Parathyroid adenoma (tissue), 2 donors: ENCODE measurements at regions not wholly inside any gene's neighbourhood (a gene's known extent, or its start where the extent isn't known, plus 50 kb on each side); places are given as distances from the start of the nearest gene placed in this dataset.

ENCODE experiments used
- H2AFZ ChIP-seq: fragments of 300-600 bp; sonication (generic); one replicate; pipeline ENCODE4 v1.7.0; 2017; ENCODE audit warnings: antibody characterized with exemption, mild to moderate bottlenecking
- H3K27ac ChIP-seq: fragments of 300-600 bp; sonication (generic); one replicate; pipeline ENCODE4 v1.7.0; 2017
- H3K27me3 ChIP-seq: fragments of 300-600 bp; sonication (generic); one replicate; pipeline ENCODE4 v1.7.0; 2017; ENCODE audit warnings: low read length; ENCODE audit not compliant: control insufficient read depth, insufficient read depth
- H3K36me3 ChIP-seq: fragments of 300-600 bp; sonication (generic); one replicate; pipeline ENCODE4 v1.7.0; 2017; ENCODE audit warnings: low read length; ENCODE audit not compliant: control insufficient read depth, insufficient read depth
- H3K4me1 ChIP-seq: fragments of 300-600 bp; sonication (generic); one replicate; pipeline ENCODE4 v1.7.0; 2017; ENCODE audit warnings: control low read depth
- H3K4me2 ChIP-seq: fragments of 300-600 bp; sonication (generic); one replicate; pipeline ENCODE4 v1.7.0; 2017; ENCODE audit warnings: low read length
- H3K4me3 ChIP-seq: fragments of 300-600 bp; sonication (generic); one replicate; pipeline ENCODE4 v1.7.0; 2017; ENCODE audit warnings: low read depth, low read length
- H3K79me2 ChIP-seq: fragments of 300-600 bp; sonication (generic); one replicate; pipeline ENCODE4 v1.7.0; 2017; ENCODE audit warnings: control low read depth
- H3K9ac ChIP-seq: fragments of 300-600 bp; sonication (generic); one replicate; pipeline ENCODE4 v1.7.0; 2017; ENCODE audit warnings: mild to moderate bottlenecking
- H3K9me3 ChIP-seq: fragments of 300-600 bp; sonication (generic); one replicate; pipeline ENCODE4 v1.7.0; 2017; ENCODE audit warnings: low read length; ENCODE audit not compliant: control insufficient read depth
- TF ChIP-seq, protein P1 (sequence below): fragments of 300-600 bp; sonication (generic); IDR thresholded peaks from one replicate; pipeline ENCODE4 v1.7.0; 2017; ENCODE audit warnings: antibody characterized with exemption, mild to moderate bottlenecking
- donor health status: primary hyperparathyroidism.

DNA sequence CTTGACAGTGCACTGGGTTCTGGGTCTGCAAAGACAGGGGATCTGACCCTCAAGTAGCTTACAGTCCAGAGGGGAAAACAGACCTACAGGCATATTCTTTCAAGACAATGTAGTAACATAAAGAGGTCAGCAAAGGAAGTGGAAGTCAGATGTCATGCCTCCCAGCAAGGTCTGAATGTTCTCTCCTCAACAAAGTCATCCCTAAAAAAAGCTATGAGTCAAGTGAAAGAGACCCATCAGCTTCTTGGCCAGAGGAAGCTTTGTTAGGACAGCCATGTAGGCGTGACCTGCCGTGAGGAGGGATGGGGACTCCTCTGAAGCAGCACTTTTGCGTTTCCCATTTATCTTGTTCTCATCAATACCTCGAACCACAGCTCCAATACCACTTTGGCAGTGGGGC, 331.6 kb upstream of the NR2F2 start:
- Histone ChIP-seq H2AFZ (no peak overlapping the region), H3K27me3 (no peaks in the 10 kb centered on the region)

DNA sequence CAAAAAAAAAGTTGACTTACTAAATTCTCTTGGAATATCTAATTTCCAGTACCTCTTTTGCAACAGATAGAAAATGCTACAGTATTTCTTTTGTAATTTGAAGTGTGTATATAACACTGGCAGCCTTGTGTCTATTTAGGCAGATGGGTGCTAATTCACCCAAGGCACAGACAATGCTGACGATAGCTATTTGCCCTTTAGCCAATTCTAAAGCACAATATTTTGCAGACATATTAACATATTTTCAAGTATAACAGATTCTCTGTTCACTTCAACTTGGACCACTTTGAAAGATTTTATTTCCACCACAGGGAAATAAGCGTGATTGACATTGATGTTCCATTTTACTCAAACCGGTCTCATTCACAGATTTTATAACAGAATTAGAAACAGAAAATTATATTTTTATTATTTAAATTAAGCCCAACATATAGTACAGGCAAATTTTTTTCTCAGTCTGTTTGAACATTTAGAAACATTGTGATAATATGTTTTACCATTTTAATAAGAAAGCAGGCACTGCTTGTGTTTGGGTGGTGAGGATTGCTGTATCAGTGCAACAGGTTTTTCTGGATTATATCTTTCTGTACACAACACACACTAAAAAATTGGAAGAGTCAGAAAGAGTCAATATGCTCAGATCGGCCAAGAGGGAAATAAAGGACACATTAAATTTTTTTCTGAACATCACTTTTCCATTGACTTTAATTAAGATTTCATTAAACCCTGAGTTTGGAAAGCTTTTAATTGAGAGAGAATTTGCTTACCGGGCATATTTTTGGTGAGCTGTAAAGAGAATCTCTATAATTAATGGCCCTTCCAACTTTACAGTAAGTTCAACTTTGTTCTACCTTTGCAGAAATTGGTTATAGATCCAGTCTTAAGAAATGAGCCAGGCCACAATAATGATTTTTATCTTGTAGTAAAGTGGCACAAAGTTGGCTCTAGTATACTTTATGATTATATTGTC, 327.3 kb upstream of the NR2F2 start:
- no peak overlapping the region for H3K4me3 ChIP-seq
- no peak overlapping the region for H3K4me2 ChIP-seq
- TF ChIP-seq, protein P1, sequence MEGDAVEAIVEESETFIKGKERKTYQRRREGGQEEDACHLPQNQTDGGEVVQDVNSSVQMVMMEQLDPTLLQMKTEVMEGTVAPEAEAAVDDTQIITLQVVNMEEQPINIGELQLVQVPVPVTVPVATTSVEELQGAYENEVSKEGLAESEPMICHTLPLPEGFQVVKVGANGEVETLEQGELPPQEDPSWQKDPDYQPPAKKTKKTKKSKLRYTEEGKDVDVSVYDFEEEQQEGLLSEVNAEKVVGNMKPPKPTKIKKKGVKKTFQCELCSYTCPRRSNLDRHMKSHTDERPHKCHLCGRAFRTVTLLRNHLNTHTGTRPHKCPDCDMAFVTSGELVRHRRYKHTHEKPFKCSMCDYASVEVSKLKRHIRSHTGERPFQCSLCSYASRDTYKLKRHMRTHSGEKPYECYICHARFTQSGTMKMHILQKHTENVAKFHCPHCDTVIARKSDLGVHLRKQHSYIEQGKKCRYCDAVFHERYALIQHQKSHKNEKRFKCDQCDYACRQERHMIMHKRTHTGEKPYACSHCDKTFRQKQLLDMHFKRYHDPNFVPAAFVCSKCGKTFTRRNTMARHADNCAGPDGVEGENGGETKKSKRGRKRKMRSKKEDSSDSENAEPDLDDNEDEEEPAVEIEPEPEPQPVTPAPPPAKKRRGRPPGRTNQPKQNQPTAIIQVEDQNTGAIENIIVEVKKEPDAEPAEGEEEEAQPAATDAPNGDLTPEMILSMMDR: no peak
- no peaks in the 10 kb centered on the region for H3K4me1 ChIP-seq
- no peaks in the 10 kb centered on the region for H3K27me3 ChIP-seq
- H3K36me3 ChIP-seq: no peaks in the 10 kb centered on the region
- H3K9me3 ChIP-seq: no peaks in the 10 kb centered on the region
- H2AFZ ChIP-seq: no peak overlapping the region
- no peaks in the 10 kb centered on the region for H3K79me2 ChIP-seq
- no peak overlapping the region for H3K9ac ChIP-seq
- no peak overlapping the region for H3K27ac ChIP-seq

More for the DNA sequence above, 331.6 kb upstream of the NR2F2 start:
- no peaks in the 10 kb centered on the region for H3K79me2 ChIP-seq
- H3K36me3 ChIP-seq: no peaks in the 10 kb centered on the region
- H3K4me2 ChIP-seq: no peak overlapping the region
- TF ChIP-seq, protein P1: no peak
- no peaks in the 10 kb centered on the region for H3K9me3 ChIP-seq
- no peak overlapping the region for H3K27ac ChIP-seq
- no peak overlapping the region for H3K9ac ChIP-seq
- no peak overlapping the region for H3K4me3 ChIP-seq
- peaks cover 3% of the 10 kb centered on the region for H3K4me1 ChIP-seq

DNA sequence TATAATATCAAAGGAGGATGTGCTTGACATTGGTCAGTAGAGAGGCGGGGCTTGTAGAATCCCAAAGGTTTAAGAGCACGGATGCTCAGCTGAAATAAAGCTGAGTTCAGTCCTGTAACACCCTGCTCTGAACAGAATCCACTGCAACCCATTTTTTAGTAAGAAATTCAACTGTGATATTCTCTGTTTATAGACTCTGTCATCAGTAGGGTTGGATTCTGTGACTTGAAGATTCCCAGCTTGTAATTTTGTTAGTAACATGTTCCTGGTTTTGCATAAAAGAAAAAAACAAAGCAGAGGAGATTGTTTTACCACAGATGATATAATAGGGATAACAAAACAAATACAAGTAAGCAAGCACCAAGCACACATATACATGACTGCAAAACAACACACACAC, 324.6 kb upstream of the NR2F2 start:
- Histone ChIP-seq H3K36me3 (no peaks in the 10 kb centered on the region), H3K9ac (no peak overlapping the region), H3K27ac (no peak overlapping the region), H3K4me3 (no peak overlapping the region), H3K79me2 (no peaks in the 10 kb centered on the region), H3K9me3 (no peaks in the 10 kb centered on the region), H3K4me1 (no peaks in the 10 kb centered on the region), H3K27me3 (no peaks in the 10 kb centered on the region), H2AFZ (no peak overlapping the region), H3K4me2 (no peak overlapping the region)
- TF ChIP-seq, protein P1: no peak

DNA sequence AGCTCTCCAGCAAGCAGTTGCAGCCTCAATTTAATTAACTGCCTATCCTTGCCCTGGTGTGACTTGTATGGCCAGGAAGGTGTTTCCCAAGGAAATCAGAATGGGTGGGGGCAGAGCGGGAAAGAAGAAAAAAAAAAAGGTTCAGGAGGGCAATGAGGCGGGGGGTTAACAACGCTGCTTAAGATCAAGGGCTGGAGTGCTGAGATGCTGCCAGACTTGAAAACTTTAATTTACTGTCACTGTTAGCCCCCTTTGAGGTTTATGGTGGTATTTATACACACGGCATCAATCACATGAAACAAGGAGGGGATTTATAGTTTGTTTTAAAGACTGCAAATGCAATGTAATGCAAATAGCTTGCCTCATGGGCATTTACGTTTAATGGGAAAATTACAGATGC, 319.4 kb upstream of the NR2F2 start:
- Histone ChIP-seq H3K36me3 (no peaks in the 10 kb centered on the region), H3K9ac (no peak overlapping the region), H2AFZ (no peak overlapping the region), H3K4me2 (no peak overlapping the region), H3K9me3 (no peaks in the 10 kb centered on the region), H3K4me3 (no peak overlapping the region), H3K27me3 (no peaks in the 10 kb centered on the region), H3K4me1 (no peaks in the 10 kb centered on the region), H3K79me2 (no peaks in the 10 kb centered on the region), H3K27ac (no peak overlapping the region)
- TF ChIP-seq, protein P1: no peak

DNA sequence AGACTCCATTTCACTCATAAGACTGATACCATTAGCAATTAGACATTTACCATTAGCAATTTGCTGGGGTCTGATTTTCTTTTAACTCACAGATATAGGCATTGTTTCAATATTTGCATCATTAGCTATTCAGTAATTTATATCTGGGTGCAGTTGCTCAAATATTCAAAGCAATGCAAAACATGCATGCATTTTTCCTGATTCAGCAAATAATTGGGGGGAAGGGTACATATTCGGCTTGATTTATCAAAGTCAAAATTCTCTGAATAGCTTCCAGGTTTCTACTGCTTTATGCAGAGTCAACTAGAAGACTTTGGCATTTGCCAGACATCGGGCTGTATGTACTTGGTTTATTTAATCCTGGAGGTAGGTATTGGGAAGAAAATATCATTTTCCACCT, 315.6 kb upstream of the NR2F2 start:
- Histone ChIP-seq H3K79me2 (no peaks in the 10 kb centered on the region), H3K9me3 (no peaks in the 10 kb centered on the region), H3K27ac (no peak overlapping the region), H3K4me1 (no peaks in the 10 kb centered on the region), H2AFZ (no peak overlapping the region), H3K36me3 (no peaks in the 10 kb centered on the region), H3K27me3 (no peaks in the 10 kb centered on the region), H3K4me3 (no peak overlapping the region), H3K4me2 (no peak overlapping the region), H3K9ac (no peak overlapping the region)
- TF ChIP-seq, protein P1: no peak
